Peyer's patch (tissue), 4 donors: ENCODE measurements at regions not wholly inside any gene's neighbourhood (a gene's known extent, or its start where the extent isn't known, plus 50 kb on each side); places are given as distances from the start of the nearest gene placed in this dataset.

Source experiments
- DNase-seq, 3 donors: peaks; one replicate each; pipeline ENCODE4 v3.0.0-alpha.2; 2017 to 2019
- H3K27ac ChIP-seq, 4 donors: fragments of 200-600 bp; sonication (generic); one replicate each; pipeline ENCODE4 v1.5.1; 2016 to 2019
- H3K27me3 ChIP-seq, 2 donors: fragments of 200-600 bp; sonication (generic); one replicate each; pipeline ENCODE4 v1.5.1; 2019
- H3K36me3 ChIP-seq, 3 donors: fragments of 200-600 bp; sonication (generic); one replicate each; pipeline ENCODE4 v1.5.1; 2016 to 2019
- H3K4me1 ChIP-seq, 4 donors: fragments of 200-600 bp; sonication (generic); one replicate each; pipeline ENCODE4 v1.5.1; 2016 to 2019
- H3K4me3 ChIP-seq, 4 donors: fragments of 200-600 bp; sonication (generic); 1 replicate in 3 of 4; 2 replicates in 1 of 4; pipeline ENCODE4 v1.5.1; 2016 to 2019; ENCODE audit warnings: mild to moderate bottlenecking in 1 of 4
- H3K9me3 ChIP-seq, 4 donors: fragments of 200-600 bp; sonication (generic); one replicate each; pipeline ENCODE4 v1.5.1; 2016 to 2019; ENCODE audit warnings: mild to moderate bottlenecking in 1 of 4
- POLR2A ChIP-seq, 2 donors: fragments of 450-650 bp; IDR thresholded peaks; one replicate each; pipeline ENCODE4 v1.5.1; 2017; ENCODE audit warnings: antibody characterized with exemption in 2 of 2, mild to moderate bottlenecking in 2 of 2, moderate library complexity in 2 of 2
- TF ChIP-seq, protein P1 (sequence below), 6 experiments: fragments of 450-650 bp in 4 of 6; fragments of 200-600 bp in 2 of 6; sonication (generic) in 1 of 6; IDR thresholded peaks; one replicate each; pipeline ENCODE4 v1.5.1; 2017 to 2019; ENCODE audit warnings: antibody characterized with exemption in 6 of 6, mild to moderate bottlenecking in 3 of 6, moderate library complexity in 1 of 6

DNA sequence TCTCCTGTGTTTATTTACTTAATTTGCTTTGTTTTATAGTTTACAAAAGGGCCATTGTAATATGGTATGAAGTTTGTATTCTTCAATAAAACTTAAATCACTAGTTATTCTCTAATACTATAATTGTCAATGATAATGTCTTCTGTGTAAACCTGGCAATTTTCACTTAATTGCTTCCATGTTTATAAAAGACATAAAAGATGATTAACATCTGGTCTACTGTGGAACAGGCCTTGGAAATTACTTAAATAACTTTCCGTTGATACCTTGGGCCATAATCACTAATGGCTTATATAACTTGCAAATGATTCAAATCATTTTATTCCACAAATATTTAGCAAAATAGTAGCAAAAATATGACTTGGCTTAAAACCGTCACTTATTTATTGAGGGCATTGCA lies 743.8 kb downstream of the DSC3 start:
- no peak overlapping the region for H3K27ac ChIP-seq
- no peaks in the 10 kb centered on the region for H3K27me3 ChIP-seq
- no peaks in the 10 kb centered on the region for H3K4me1 ChIP-seq
- H3K9me3 ChIP-seq: no peaks in the 10 kb centered on the region
- no peak overlapping the region for H3K4me3 ChIP-seq
- no peaks in the 10 kb centered on the region for H3K36me3 ChIP-seq
- TF ChIP-seq, protein P1, sequence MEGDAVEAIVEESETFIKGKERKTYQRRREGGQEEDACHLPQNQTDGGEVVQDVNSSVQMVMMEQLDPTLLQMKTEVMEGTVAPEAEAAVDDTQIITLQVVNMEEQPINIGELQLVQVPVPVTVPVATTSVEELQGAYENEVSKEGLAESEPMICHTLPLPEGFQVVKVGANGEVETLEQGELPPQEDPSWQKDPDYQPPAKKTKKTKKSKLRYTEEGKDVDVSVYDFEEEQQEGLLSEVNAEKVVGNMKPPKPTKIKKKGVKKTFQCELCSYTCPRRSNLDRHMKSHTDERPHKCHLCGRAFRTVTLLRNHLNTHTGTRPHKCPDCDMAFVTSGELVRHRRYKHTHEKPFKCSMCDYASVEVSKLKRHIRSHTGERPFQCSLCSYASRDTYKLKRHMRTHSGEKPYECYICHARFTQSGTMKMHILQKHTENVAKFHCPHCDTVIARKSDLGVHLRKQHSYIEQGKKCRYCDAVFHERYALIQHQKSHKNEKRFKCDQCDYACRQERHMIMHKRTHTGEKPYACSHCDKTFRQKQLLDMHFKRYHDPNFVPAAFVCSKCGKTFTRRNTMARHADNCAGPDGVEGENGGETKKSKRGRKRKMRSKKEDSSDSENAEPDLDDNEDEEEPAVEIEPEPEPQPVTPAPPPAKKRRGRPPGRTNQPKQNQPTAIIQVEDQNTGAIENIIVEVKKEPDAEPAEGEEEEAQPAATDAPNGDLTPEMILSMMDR (IDR thresholded peaks at IDR 0.05): no peak
- TF ChIP-seq POLR2A (IDR thresholded peaks at IDR 0.05): no peak
- DNase-seq: no peak

DNA sequence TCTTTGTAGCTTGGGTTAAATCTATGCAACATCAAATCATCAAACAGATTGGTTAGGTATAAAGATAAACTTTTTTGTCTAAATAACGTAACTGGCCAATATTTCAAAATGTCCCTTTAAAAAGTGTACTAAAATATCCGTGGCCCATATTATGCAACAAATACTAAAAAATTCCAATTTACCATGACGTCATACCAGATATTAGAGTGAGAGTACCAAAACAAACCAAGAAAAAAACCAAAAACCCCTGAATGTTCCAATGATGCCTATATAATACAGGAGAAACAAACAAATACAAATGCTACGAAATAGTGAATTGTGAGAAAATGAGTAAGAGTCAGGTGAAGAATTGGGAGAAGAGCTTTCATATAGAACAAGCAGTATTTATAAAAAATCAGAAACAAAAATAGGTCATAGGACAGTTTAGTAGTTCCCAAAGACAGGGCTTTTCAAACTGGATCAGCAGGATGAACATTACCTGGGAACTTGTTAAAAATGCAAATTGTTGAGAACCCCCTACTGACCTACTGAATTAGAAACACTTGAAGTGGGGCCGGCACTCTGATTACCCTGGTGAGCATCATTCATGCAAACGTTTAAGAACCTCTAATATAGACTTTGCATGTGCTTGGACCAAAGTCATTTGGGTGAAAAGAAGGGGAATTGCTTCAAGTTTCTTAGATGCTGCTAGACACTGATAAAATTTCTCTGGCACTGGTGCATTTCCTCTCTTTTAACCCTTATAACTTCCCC lies 753.7 kb downstream of the DSC3 start:
- no peak for TF ChIP-seq POLR2A (IDR thresholded peaks at IDR 0.05)
- TF ChIP-seq, protein P1 (IDR thresholded peaks at IDR 0.05): no peak

DNA sequence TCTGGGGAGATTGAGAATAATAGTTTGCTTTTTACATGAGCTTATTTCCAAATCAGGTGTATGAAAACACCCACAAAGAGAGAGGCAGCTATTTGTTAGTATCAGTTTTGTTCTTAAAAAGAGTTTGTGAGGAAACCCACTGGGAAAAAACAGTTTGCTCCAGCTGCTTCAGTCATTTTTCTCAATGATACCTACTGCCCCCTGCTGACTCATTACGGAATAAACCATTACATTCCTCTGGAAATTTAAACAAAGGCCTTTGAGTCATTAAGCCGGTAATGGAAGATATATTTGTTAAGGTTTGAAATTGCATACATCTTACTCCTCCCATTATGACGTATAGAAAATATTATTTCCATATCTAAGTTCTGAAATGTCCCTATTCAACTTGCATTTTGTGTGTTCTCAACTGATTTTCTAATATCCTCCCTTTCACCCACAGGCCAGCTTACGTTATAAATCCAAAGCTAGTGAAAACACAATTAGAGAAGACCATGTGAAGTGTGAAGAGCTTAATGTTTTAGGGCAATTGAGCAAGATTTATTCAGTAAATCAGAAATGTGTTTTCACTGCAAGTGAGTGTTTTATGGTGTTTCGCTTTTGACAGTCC lies 761.6 kb downstream of the DSC3 start:
- DNase-seq: no peak
- no peaks in the 10 kb centered on the region for H3K27me3 ChIP-seq
- no peaks in the 10 kb centered on the region for H3K4me1 ChIP-seq
- TF ChIP-seq, protein P1 (IDR thresholded peaks at IDR 0.05): peak in 4 of 6 experiments; percentile 25 to 39 (median 30)
- no peak for TF ChIP-seq POLR2A (IDR thresholded peaks at IDR 0.05)
- no peak overlapping the region for H3K4me3 ChIP-seq
- no peak overlapping the region for H3K27ac ChIP-seq
- no peaks in the 10 kb centered on the region for H3K9me3 ChIP-seq
- H3K36me3 ChIP-seq: no peaks in the 10 kb centered on the region

More for the DNA sequence above, 753.7 kb downstream of the DSC3 start:
- DNase-seq: no peak
- Histone ChIP-seq H3K36me3 (no peaks in the 10 kb centered on the region), H3K4me1 (no peaks in the 10 kb centered on the region), H3K27me3 (no peaks in the 10 kb centered on the region), H3K27ac (no peak overlapping the region), H3K4me3 (no peak overlapping the region), H3K9me3 (no peaks in the 10 kb centered on the region)

DNA sequence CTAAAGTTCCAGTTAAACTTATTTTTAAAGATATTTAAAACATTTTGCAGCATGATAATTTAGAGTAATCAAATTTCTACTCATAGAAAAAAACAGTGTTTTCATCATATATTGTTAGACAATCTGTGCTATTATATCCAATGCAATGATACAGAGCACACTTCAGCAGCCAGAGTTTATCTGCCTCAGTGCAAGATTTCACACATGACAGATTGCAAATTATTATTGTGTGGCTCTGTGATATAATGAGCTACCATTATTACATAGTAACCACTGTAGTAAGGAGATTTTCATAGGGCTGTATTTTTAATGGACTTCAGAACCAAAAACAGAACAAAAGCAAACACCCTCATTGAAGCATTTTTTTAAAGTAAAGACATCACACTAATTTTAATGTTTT lies 762.4 kb downstream of the DSC3 start:
- no peak for DNase-seq
- TF ChIP-seq, protein P1 (IDR thresholded peaks at IDR 0.05): no peak
- no peak for TF ChIP-seq POLR2A (IDR thresholded peaks at IDR 0.05)
- H3K4me1 ChIP-seq: no peaks in the 10 kb centered on the region

DNA sequence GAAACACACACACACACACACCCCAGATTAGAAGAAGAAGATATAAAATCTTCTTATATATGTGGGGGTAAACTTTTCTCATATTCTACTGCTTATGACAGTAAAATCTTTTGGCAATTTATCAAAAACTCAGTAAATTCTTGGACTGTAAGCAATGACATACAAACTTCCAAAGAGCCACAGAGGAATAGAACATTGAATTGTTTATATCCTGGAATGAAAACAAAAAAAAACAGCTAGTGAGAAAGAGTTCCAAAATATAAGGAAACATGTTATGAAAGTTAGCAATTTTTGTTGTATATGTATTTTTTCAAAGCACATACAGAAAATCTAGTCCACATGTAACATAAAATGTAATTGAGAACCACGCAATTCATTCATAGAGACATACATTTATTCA lies 764.9 kb downstream of the DSC3 start:
- Histone ChIP-seq H3K4me1 (no peaks in the 10 kb centered on the region), H3K4me3 (no peak overlapping the region), H3K36me3 (no peaks in the 10 kb centered on the region), H3K9me3 (no peaks in the 10 kb centered on the region), H3K27me3 (no peaks in the 10 kb centered on the region), H3K27ac (no peak overlapping the region)
- DNase-seq: no peak
- TF ChIP-seq POLR2A (IDR thresholded peaks at IDR 0.05): no peak
- TF ChIP-seq, protein P1 (IDR thresholded peaks at IDR 0.05): no peak

More for the DNA sequence above, 762.4 kb downstream of the DSC3 start:
- Histone ChIP-seq H3K27me3 (no peaks in the 10 kb centered on the region), H3K27ac (no peak overlapping the region), H3K36me3 (no peaks in the 10 kb centered on the region), H3K4me3 (no peak overlapping the region), H3K9me3 (no peaks in the 10 kb centered on the region)
